ENCODE measurements at regions not wholly inside any gene's neighbourhood (a gene's known extent, or its start where the extent isn't known, plus 50 kb on each side); places are given as distances from the start of the nearest gene placed in this dataset.

DNA sequence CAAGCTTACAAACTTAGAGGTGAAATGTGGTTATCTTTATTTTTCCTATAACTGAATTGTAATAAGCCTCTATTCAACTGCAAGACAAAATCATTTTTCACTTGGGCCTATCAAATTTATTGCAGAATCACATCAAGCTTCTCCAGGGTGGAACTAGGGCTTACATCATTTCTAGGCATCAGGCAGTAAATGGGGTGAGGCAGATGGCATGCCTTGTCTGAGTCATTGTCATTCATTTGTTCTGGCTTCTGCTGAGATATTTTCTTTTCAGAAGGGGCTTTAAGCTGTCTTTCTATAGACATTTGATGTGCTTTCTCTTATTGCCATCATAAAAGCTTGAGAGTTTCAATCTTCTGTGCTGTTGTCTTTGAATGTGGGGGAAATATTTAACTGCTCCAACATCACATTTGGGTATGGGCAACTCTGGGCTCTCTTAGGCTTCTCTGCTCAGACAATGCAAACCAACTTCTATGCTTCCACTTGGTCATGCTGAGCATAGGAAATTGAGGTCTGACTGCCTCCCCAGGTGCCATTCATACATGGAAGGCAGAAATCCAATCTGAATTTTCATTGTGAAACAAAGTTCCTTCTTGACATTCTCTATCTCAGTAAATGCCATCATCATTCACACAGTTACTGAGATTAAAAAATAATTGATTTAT, 225.8 kb upstream of the GIMD1 start:
- TF ChIP-seq POLR2AphosphoS5 (IDR thresholded peaks at IDR 0.05; ENCODE audit: low read depth) (no peak), JUNB (IDR thresholded peaks at IDR 0.05; ENCODE audit: unreplicated experiment) (no peak), CTCF (conservative IDR thresholded peaks at IDR 0.05; ENCODE audit: low read depth in 2 of 2) (no peak), CREB1 (CRISPR knock-in tag; IDR thresholded peaks at IDR 0.05; ENCODE audit: low read depth) (no peak), EZH2 (IDR thresholded peaks at IDR 0.05; ENCODE audit: low read depth, unreplicated experiment) (no peak), REST (IDR thresholded peaks at IDR 0.05; ENCODE audit: unreplicated experiment) (no peak), ZNF331 (CRISPR knock-in tag; IDR thresholded peaks at IDR 0.05; ENCODE audit: low read depth) (no peak), EZH2phosphoT487 (IDR thresholded peaks at IDR 0.05; ENCODE audit: unreplicated experiment) (no peak), NANOG (IDR thresholded peaks at IDR 0.05; ENCODE audit: borderline replicate concordance) (no peak)
- TF ChIP-seq, protein P1, sequence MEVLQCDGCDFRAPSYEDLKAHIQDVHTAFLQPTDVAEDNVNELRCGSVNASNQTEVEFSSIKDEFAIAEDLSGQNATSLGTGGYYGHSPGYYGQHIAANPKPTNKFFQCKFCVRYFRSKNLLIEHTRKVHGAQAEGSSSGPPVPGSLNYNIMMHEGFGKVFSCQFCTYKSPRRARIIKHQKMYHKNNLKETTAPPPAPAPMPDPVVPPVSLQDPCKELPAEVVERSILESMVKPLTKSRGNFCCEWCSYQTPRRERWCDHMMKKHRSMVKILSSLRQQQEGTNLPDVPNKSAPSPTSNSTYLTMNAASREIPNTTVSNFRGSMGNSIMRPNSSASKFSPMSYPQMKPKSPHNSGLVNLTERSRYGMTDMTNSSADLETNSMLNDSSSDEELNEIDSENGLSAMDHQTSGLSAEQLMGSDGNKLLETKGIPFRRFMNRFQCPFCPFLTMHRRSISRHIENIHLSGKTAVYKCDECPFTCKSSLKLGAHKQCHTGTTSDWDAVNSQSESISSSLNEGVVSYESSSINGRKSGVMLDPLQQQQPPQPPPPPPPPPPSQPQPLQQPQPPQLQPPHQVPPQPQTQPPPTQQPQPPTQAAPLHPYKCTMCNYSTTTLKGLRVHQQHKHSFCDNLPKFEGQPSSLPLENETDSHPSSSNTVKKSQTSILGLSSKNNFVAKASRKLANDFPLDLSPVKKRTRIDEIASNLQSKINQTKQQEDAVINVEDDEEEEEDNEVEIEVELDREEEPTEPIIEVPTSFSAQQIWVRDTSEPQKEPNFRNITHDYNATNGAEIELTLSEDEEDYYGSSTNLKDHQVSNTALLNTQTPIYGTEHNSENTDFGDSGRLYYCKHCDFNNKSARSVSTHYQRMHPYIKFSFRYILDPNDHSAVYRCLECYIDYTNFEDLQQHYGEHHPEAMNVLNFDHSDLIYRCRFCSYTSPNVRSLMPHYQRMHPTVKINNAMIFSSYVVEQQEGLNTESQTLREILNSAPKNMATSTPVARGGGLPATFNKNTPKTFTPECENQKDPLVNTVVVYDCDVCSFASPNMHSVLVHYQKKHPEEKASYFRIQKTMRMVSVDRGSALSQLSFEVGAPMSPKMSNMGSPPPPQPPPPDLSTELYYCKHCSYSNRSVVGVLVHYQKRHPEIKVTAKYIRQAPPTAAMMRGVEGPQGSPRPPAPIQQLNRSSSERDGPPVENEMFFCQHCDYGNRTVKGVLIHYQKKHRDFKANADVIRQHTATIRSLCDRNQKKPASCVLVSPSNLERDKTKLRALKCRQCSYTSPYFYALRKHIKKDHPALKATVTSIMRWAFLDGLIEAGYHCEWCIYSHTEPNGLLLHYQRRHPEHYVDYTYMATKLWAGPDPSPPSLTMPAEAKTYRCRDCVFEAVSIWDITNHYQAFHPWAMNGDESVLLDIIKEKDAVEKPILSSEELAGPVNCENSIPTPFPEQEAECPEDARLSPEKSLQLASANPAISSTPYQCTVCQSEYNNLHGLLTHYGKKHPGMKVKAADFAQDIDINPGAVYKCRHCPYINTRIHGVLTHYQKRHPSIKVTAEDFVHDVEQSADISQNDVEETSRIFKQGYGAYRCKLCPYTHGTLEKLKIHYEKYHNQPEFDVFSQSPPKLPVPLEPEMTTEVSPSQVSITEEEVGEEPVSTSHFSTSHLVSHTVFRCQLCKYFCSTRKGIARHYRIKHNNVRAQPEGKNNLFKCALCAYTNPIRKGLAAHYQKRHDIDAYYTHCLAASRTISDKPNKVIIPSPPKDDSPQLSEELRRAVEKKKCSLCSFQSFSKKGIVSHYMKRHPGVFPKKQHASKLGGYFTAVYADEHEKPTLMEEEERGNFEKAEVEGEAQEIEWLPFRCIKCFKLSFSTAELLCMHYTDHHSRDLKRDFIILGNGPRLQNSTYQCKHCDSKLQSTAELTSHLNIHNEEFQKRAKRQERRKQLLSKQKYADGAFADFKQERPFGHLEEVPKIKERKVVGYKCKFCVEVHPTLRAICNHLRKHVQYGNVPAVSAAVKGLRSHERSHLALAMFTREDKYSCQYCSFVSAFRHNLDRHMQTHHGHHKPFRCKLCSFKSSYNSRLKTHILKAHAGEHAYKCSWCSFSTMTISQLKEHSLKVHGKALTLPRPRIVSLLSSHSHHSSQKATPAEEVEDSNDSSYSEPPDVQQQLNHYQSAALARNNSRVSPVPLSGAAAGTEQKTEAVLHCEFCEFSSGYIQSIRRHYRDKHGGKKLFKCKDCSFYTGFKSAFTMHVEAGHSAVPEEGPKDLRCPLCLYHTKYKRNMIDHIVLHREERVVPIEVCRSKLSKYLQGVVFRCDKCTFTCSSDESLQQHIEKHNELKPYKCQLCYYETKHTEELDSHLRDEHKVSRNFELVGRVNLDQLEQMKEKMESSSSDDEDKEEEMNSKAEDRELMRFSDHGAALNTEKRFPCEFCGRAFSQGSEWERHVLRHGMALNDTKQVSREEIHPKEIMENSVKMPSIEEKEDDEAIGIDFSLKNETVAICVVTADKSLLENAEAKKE (CRISPR knock-in tag; IDR thresholded peaks at IDR 0.05), result peak; percentile 51; the same call in 1 of the 2 replicates
- TF ChIP-seq, protein P2, sequence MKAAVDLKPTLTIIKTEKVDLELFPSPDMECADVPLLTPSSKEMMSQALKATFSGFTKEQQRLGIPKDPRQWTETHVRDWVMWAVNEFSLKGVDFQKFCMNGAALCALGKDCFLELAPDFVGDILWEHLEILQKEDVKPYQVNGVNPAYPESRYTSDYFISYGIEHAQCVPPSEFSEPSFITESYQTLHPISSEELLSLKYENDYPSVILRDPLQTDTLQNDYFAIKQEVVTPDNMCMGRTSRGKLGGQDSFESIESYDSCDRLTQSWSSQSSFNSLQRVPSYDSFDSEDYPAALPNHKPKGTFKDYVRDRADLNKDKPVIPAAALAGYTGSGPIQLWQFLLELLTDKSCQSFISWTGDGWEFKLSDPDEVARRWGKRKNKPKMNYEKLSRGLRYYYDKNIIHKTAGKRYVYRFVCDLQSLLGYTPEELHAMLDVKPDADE (IDR thresholded peaks at IDR 0.05), result no peak

Data from GM23338 (cell line).